GM23338 (cell line): ENCODE measurements at regions not wholly inside any gene's neighbourhood (a gene's known extent, or its start where the extent isn't known, plus 50 kb on each side); places are given as distances from the start of the nearest gene placed in this dataset.

Source experiments
- ATAC-seq: fragments of 200-7000 bp; cut with Tn5 transposase; 3 replicates; pipeline ENCODE4 v1.9.1; 2020
- DNase-seq: peaks from one replicate; pipeline ENCODE4 v3.0.0-alpha.2; 2015; ENCODE audit warnings: low spot score
- H2AFZ ChIP-seq: fragments of 200-600 bp; sonication (generic); 2 replicates; pipeline ENCODE4 v1.8.0; 2016; ENCODE audit warnings: antibody characterized with exemption, mild to moderate bottlenecking, moderate library complexity
- H3F3A ChIP-seq: fragments of 200-600 bp; sonication (generic); replicated peaks from 2 replicates; pipeline ENCODE4 v1.8.0; 2017; ENCODE audit warnings: antibody characterized with exemption, mixed run types, low read depth
- H3K27ac ChIP-seq: fragments of 200-600 bp; sonication (generic); 2 replicates; pipeline ENCODE4 v1.6.1; 2016; ENCODE audit warnings: low read depth
- H3K27me3 ChIP-seq: fragments of 200-600 bp; sonication (generic); 2 replicates; pipeline ENCODE4 v1.8.0; 2016; ENCODE audit warnings: mild to moderate bottlenecking, mixed run types, moderate library complexity; ENCODE audit not compliant: insufficient read depth
- H3K36me3 ChIP-seq: fragments of 200-600 bp; sonication (generic); 2 replicates; pipeline ENCODE4 v1.8.0; 2016; ENCODE audit warnings: mild to moderate bottlenecking; ENCODE audit not compliant: insufficient read depth
- H3K4me1 ChIP-seq: fragments of 200-600 bp; sonication (generic); 2 replicates; pipeline ENCODE4 v1.8.0; 2016; ENCODE audit warnings: mild to moderate bottlenecking, moderate library complexity; ENCODE audit not compliant: insufficient read depth
- H3K4me2 ChIP-seq: fragments of 200-600 bp; sonication (generic); 2 replicates; pipeline ENCODE4 v1.7.1; 2017; ENCODE audit warnings: mixed run types
- H3K4me3 ChIP-seq: fragments of 200-600 bp; sonication (generic); 2 replicates; pipeline ENCODE4 v1.6.1; 2016; ENCODE audit warnings: mixed run types
- H3K79me2 ChIP-seq: fragments of 200-600 bp; sonication (generic); replicated peaks from 2 replicates; pipeline ENCODE4 v1.8.0; 2017; ENCODE audit warnings: mild to moderate bottlenecking; ENCODE audit not compliant: insufficient read depth
- H3K9me2 ChIP-seq: fragments of 200-600 bp; sonication (generic); 2 replicates; pipeline ENCODE4 v1.8.0; 2017; ENCODE audit not compliant: insufficient read depth
- H4K20me1 ChIP-seq: fragments of 200-600 bp; sonication (generic); replicated peaks from 2 replicates; pipeline ENCODE4 v1.8.0; 2017; ENCODE audit warnings: mild to moderate bottlenecking; ENCODE audit not compliant: insufficient read depth
- H3K27ac Mint-ChIP-seq: 2 replicates; pipeline ENCODE4 v1.8.0; 2020; ENCODE audit warnings: inconsistent platforms, mild to moderate bottlenecking, moderate library complexity, mixed read lengths
- H3K27me3 Mint-ChIP-seq: 3 replicates; pipeline ENCODE4 v1.8.0; 2022; ENCODE audit warnings: low read depth, mild to moderate bottlenecking, moderate library complexity, mixed read lengths, inconsistent platforms; ENCODE audit not compliant: insufficient read depth, poor library complexity
- H3K36me3 Mint-ChIP-seq: 3 replicates; pipeline ENCODE4 v1.8.0; 2021; ENCODE audit warnings: low read depth, mild to moderate bottlenecking, inconsistent platforms, moderate library complexity, mixed read lengths
- H3K4me1 Mint-ChIP-seq: 3 replicates; pipeline ENCODE4 v1.8.0; 2020; ENCODE audit warnings: mild to moderate bottlenecking, inconsistent platforms, mixed read lengths
- H3K4me3 Mint-ChIP-seq: 3 replicates; pipeline ENCODE4 v1.8.0; 2021; ENCODE audit warnings: moderate library complexity, mild to moderate bottlenecking, inconsistent platforms, mixed read lengths
- H3K9me3 Mint-ChIP-seq: 3 replicates; pipeline ENCODE4 v1.8.0; 2020; ENCODE audit warnings: moderate library complexity, mild to moderate bottlenecking, inconsistent platforms, mixed read lengths
- CREB1 ChIP-seq: fragments of 250-450 bp; sonication (Bioruptor Pico); IDR thresholded peaks from 2 replicates; pipeline ENCODE4 v1.5.0; 2020; ENCODE audit warnings: low read depth, mild to moderate bottlenecking, moderate library complexity
- ETS1 ChIP-seq: IDR thresholded peaks from 2 replicates; pipeline ENCODE4 v1.6.1; 2016; ENCODE audit warnings: antibody characterized with exemption
- EZH2 ChIP-seq: fragments of 200-600 bp; sonication (generic); IDR thresholded peaks from one replicate; pipeline ENCODE4 v1.8.0; 2017; ENCODE audit warnings: antibody characterized with exemption, mild to moderate bottlenecking, low read depth; ENCODE audit not compliant: unreplicated experiment
- EZH2phosphoT487 ChIP-seq: fragments of 200-600 bp; sonication (generic); IDR thresholded peaks from one replicate; pipeline ENCODE4 v1.8.1; 2018; ENCODE audit warnings: antibody characterized with exemption; ENCODE audit not compliant: unreplicated experiment
- NANOG ChIP-seq: IDR thresholded peaks from 2 replicates; pipeline ENCODE4 v1.6.1; 2016; ENCODE audit warnings: antibody characterized with exemption, borderline replicate concordance
- STAT1 ChIP-seq: IDR thresholded peaks from one replicate; pipeline ENCODE4 v1.6.1; 2016; ENCODE audit warnings: antibody characterized with exemption; ENCODE audit not compliant: unreplicated experiment
- ZNF114 ChIP-seq: fragments of 250-450 bp; sonication (Bioruptor Pico); IDR thresholded peaks from 2 replicates; pipeline ENCODE4 v1.5.0; 2020; ENCODE audit warnings: mild to moderate bottlenecking, moderate library complexity
- ZNF462 ChIP-seq: fragments of 250-450 bp; sonication (Bioruptor Pico); IDR thresholded peaks from 2 replicates; pipeline ENCODE4 v1.5.0; 2020; ENCODE audit warnings: mild to moderate bottlenecking, moderate library complexity

GRCh38 chrX:13494562-13494961, 74.8 kb upstream of the EGFL6 start (continued):
- TF ChIP-seq ZNF462 (CRISPR knock-in tag), result no peak
- TF ChIP-seq EZH2phosphoT487, result no peak
- TF ChIP-seq CREB1, result no peak

GRCh38 chrX:13493659-13494058, 75.7 kb upstream of the EGFL6 start:
- no peak overlapping the region for H3K27ac Mint-ChIP-seq
- H3K9me2 ChIP-seq, result no peaks in the 10 kb centered on the region
- no peaks in the 10 kb centered on the region for H3K4me1 ChIP-seq
- no peak overlapping the region for H2AFZ ChIP-seq
- no peak overlapping the region for H3K4me2 ChIP-seq
- H3K79me2 ChIP-seq, result no peaks in the 10 kb centered on the region
- H3K4me3 Mint-ChIP-seq, result no peak overlapping the region
- no peaks in the 10 kb centered on the region for H3K27me3 ChIP-seq
- no peak overlapping the region for H3K27ac ChIP-seq
- H3K36me3 ChIP-seq, result no peaks in the 10 kb centered on the region
- H3F3A ChIP-seq, result no peaks in the 10 kb centered on the region
- no peaks in the 10 kb centered on the region for H4K20me1 ChIP-seq
- no peaks in the 10 kb centered on the region for H3K9me3 Mint-ChIP-seq
- H3K4me1 Mint-ChIP-seq, result no peaks in the 10 kb centered on the region
- DNase-seq (no peak), ATAC-seq (no peak)
- no peak overlapping the region for H3K4me3 ChIP-seq
- no peaks in the 10 kb centered on the region for H3K36me3 Mint-ChIP-seq
- H3K27me3 Mint-ChIP-seq, result peaks cover under 1% of the 10 kb centered on the region
- no peak for TF ChIP-seq ZNF114
- no peak for TF ChIP-seq EZH2phosphoT487
- no peak for TF ChIP-seq EZH2
- no peak for TF ChIP-seq ETS1
- no peak for TF ChIP-seq ZNF462 (CRISPR knock-in tag)
- no peak for TF ChIP-seq NANOG
- TF ChIP-seq STAT1, result no peak
